ENCODE measurements at regions not wholly inside any gene's neighbourhood (a gene's known extent, or its start where the extent isn't known, plus 50 kb on each side); places are given as distances from the start of the nearest gene placed in this dataset.

DNA sequence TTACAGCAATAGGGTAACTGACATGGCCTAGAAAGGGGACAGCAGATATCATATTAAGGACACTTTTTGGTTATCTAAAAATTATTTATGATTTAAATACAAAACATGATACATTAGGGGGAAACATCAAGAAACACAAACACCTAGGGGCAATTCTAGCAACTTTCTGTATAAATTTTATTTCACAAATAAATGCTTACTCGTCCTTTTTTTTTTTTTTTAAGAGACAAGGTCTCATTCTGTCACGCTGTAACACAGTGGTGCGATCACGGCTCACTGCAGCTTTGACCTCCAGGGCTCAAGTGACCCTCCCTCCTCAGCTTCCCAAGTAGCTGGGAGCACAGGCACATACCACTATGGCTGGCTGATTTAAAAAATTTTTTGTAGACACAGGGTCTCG, 151.8 kb upstream of the BCOR start:
- Mint-ChIP-seq H3K4me1 (peaks cover 2% of the 10 kb centered on the region), H3K27me3 (peaks cover 8% of the 10 kb centered on the region), H3K9me3 (ENCODE audit: insufficient read depth) (no peaks in the 10 kb centered on the region), H3K4me3 (no peak overlapping the region), H3K27ac (no peak overlapping the region)
- no CpG with 5 or more reads among the region's 5 CpGs for WGBS (ENCODE audit: insufficient coverage)
- DNase-seq (no peak), ATAC-seq (ENCODE audit: low read depth) (no peak)
- Histone ChIP-seq H3K9me3 (ENCODE audit: control extremely low read depth in 1 of 3, control insufficient read depth in 2 of 3, insufficient read depth in 1 of 3, low read length in 2 of 3) (no peaks in the 10 kb centered on the region), H3K4me1 (ENCODE audit: control insufficient read depth in 2 of 2, insufficient read depth in 2 of 2, low read length in 2 of 2) (no peaks in the 10 kb centered on the region), H3K27me3 (replicated peaks in 1 of 4; ENCODE audit: control extremely low read depth in 1 of 4, control insufficient read depth in 3 of 4, insufficient read depth in 4 of 4, low read length in 3 of 4) (no peaks in the 10 kb centered on the region), H2AFZ (ENCODE audit: insufficient read depth, low read depth, low read length, poor library complexity, severe bottlenecking) (no peak overlapping the region), H3K9ac (ENCODE audit: low read length) (no peak overlapping the region), H3K36me3 (replicated peaks in 1 of 2; ENCODE audit: control extremely low read depth in 1 of 2, control insufficient read depth in 1 of 2, extremely low read depth in 1 of 2, insufficient read depth in 2 of 2, low read length in 1 of 2) (no peaks in the 10 kb centered on the region), H3K27ac (ENCODE audit: low read length in 2 of 2) (no peak overlapping the region), H3K4me2 (replicated peaks; ENCODE audit: low read depth, low read length, poor library complexity, severe bottlenecking) (no peak overlapping the region), H3K4me3 (ENCODE audit: control extremely low read depth in 1 of 5, extremely low read depth in 1 of 5, insufficient read depth in 1 of 5, low read depth in 2 of 5, low read length in 4 of 5) (no peak overlapping the region), H4K20me1 (ENCODE audit: control insufficient read depth, insufficient read depth, low read length, poor library complexity, severe bottlenecking) (no peaks in the 10 kb centered on the region), H3K79me2 (ENCODE audit: control insufficient read depth, insufficient read depth, low read length) (no peaks in the 10 kb centered on the region)
- no peak for TF ChIP-seq EZH2 (IDR thresholded peaks at IDR 0.05; ENCODE audit: borderline replicate concordance, insufficient read depth, low read depth, low read length, poor library complexity, severe bottlenecking)
- TF ChIP-seq, protein P1, sequence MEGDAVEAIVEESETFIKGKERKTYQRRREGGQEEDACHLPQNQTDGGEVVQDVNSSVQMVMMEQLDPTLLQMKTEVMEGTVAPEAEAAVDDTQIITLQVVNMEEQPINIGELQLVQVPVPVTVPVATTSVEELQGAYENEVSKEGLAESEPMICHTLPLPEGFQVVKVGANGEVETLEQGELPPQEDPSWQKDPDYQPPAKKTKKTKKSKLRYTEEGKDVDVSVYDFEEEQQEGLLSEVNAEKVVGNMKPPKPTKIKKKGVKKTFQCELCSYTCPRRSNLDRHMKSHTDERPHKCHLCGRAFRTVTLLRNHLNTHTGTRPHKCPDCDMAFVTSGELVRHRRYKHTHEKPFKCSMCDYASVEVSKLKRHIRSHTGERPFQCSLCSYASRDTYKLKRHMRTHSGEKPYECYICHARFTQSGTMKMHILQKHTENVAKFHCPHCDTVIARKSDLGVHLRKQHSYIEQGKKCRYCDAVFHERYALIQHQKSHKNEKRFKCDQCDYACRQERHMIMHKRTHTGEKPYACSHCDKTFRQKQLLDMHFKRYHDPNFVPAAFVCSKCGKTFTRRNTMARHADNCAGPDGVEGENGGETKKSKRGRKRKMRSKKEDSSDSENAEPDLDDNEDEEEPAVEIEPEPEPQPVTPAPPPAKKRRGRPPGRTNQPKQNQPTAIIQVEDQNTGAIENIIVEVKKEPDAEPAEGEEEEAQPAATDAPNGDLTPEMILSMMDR (IDR thresholded peaks at IDR 0.05) = no peak
- ChIA-PET POLR2A (no interaction called here), CTCF (no interaction called here)
- intact Hi-C loops (cut with micrococcal nuclease) = no loop called here

- no peak overlapping the region for H3K27ac ChIP-seq (ENCODE audit: low read length in 2 of 2)
- no peaks in the 10 kb centered on the region for H3K79me2 ChIP-seq (ENCODE audit: control insufficient read depth, insufficient read depth, low read length)
- WGBS (ENCODE audit: insufficient coverage) = no CpG with 5 or more reads among the region's 9 CpGs
- H3K4me2 ChIP-seq (replicated peaks; ENCODE audit: low read depth, low read length, poor library complexity, severe bottlenecking) = no peak overlapping the region
- no peaks in the 10 kb centered on the region for H3K27me3 ChIP-seq (replicated peaks in 1 of 4; ENCODE audit: control extremely low read depth in 1 of 4, control insufficient read depth in 3 of 4, insufficient read depth in 4 of 4, low read length in 3 of 4)
- ATAC-seq (ENCODE audit: low read depth) = no peak
- intact Hi-C loops (cut with micrococcal nuclease) = no loop called here
- H3K36me3 ChIP-seq (replicated peaks in 1 of 2; ENCODE audit: control extremely low read depth in 1 of 2, control insufficient read depth in 1 of 2, extremely low read depth in 1 of 2, insufficient read depth in 2 of 2, low read length in 1 of 2) = no peaks in the 10 kb centered on the region
- Mint-ChIP-seq H3K9me3 (ENCODE audit: insufficient read depth) (no peaks in the 10 kb centered on the region), H3K27me3 (peaks cover 8% of the 10 kb centered on the region), H3K4me1 (peaks cover 2% of the 10 kb centered on the region), H3K4me3 (no peak overlapping the region), H3K27ac (no peak overlapping the region)
- DNase-seq = no peak
- H4K20me1 ChIP-seq (ENCODE audit: control insufficient read depth, insufficient read depth, low read length, poor library complexity, severe bottlenecking) = no peaks in the 10 kb centered on the region
- ChIA-PET CTCF (no interaction called here), POLR2A (no interaction called here)
- TF ChIP-seq, protein P1 (IDR thresholded peaks at IDR 0.05) = no peak
- TF ChIP-seq EZH2 (IDR thresholded peaks at IDR 0.05; ENCODE audit: borderline replicate concordance, insufficient read depth, low read depth, low read length, poor library complexity, severe bottlenecking) = no peak
- H3K4me1 ChIP-seq (ENCODE audit: control insufficient read depth in 2 of 2, insufficient read depth in 2 of 2, low read length in 2 of 2) = no peaks in the 10 kb centered on the region
- no peak overlapping the region for H3K9ac ChIP-seq (ENCODE audit: low read length)
- no peak overlapping the region for H3K4me3 ChIP-seq (ENCODE audit: control extremely low read depth in 1 of 5, extremely low read depth in 1 of 5, insufficient read depth in 1 of 5, low read depth in 2 of 5, low read length in 4 of 5)
- no peaks in the 10 kb centered on the region for H3K9me3 ChIP-seq (ENCODE audit: control extremely low read depth in 1 of 3, control insufficient read depth in 2 of 3, insufficient read depth in 1 of 3, low read length in 2 of 3)
- H2AFZ ChIP-seq (ENCODE audit: insufficient read depth, low read depth, low read length, poor library complexity, severe bottlenecking) = no peak overlapping the region
These were observed 151.1 kb upstream of the BCOR start for GRCh38 chrX:40248822-40249221.
